ENCODE measurements at regions not wholly inside any gene's neighbourhood (a gene's known extent, or its start where the extent isn't known, plus 50 kb on each side); places are given as distances from the start of the nearest gene placed in this dataset.

- H3K4me1 ChIP-seq = peaks cover 0 to 2% of the 10 kb centered on the region in 2 donors
- DNase-seq (ENCODE audit: low spot score in 2 of 2) = no peak
- H3K27me3 ChIP-seq = no peaks in the 10 kb centered on the region
- no peak overlapping the region for H3K4me3 ChIP-seq
- TF ChIP-seq, protein P1, sequence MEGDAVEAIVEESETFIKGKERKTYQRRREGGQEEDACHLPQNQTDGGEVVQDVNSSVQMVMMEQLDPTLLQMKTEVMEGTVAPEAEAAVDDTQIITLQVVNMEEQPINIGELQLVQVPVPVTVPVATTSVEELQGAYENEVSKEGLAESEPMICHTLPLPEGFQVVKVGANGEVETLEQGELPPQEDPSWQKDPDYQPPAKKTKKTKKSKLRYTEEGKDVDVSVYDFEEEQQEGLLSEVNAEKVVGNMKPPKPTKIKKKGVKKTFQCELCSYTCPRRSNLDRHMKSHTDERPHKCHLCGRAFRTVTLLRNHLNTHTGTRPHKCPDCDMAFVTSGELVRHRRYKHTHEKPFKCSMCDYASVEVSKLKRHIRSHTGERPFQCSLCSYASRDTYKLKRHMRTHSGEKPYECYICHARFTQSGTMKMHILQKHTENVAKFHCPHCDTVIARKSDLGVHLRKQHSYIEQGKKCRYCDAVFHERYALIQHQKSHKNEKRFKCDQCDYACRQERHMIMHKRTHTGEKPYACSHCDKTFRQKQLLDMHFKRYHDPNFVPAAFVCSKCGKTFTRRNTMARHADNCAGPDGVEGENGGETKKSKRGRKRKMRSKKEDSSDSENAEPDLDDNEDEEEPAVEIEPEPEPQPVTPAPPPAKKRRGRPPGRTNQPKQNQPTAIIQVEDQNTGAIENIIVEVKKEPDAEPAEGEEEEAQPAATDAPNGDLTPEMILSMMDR (IDR thresholded peaks at IDR 0.05) = no peak
- H3K36me3 ChIP-seq = no peaks in the 10 kb centered on the region
- H3K9me3 ChIP-seq = no peaks in the 10 kb centered on the region
- H3K27ac ChIP-seq = no peak overlapping the region
- intact Hi-C loops (cut with DNase I) = no loop called here
Measured at GRCh38 chr2:182577816-182578215, 138.2 kb upstream of the DNAJC10 start.

DNA sequence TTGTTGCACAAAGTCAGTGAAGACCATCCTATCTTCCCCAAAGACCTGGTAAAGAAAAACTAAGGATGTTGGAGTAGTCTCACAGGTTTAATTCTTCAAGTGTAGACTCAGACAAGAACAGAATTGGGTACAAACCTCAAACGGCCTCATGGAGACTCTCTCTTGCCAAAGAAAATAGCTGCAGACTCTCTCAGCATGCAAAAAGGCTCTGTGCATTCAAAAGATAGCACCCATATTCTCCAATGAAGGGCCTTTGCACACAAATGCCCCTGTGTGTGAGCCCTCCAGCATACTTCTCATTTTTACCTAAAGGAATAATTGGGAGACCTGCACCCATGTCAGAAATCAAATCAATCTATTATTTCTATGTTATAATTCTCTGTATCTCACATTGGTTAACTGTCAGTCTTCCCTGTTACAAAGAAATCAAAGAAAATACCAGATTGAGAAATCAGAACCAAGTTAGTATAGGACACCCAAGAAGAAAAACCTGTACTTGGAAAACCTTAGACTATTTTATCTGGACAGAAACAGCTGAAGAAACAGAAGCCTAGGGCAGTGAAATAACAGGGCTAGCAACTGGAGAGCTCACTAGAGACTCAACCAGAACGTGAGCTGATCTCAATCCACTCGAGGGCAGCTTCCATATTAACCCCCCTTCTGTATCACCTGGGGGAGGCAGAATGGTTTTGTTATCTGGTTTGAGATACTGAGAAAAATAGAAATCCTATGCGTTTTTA is 134.7 kb upstream of the DNAJC10 start:
- no peaks in the 10 kb centered on the region for H3K9me3 ChIP-seq
- H3K36me3 ChIP-seq = no peaks in the 10 kb centered on the region
- no peak for DNase-seq (ENCODE audit: low spot score in 2 of 2)
- intact Hi-C loops (cut with DNase I) = no loop called here
- no peak overlapping the region for H3K27ac ChIP-seq
- TF ChIP-seq, protein P1 (IDR thresholded peaks at IDR 0.05) = no peak
- peaks cover 0 to 2% of the 10 kb centered on the region in 2 donors for H3K4me1 ChIP-seq
- no peaks in the 10 kb centered on the region for H3K27me3 ChIP-seq
- no peak overlapping the region for H3K4me3 ChIP-seq

DNA sequence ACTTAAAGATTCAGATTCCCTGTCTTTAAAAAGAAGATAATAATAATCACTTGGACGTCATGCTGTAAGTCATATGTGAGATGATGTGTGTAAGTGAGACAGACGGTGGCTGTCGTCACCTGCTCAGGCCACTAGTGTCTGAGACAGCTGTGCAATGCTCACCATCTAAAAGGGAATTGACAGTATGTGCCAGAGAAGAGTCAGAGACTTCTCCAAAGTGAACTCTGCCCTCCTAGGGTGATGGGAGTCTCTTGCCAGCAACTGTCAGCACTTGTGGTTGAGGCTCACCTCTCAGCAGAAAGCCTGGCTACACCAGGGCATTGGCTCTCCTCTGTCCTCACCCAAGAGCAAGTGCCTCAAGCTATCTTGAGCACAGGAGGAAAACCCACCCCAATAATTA is 131.6 kb upstream of the DNAJC10 start:
- H3K27ac ChIP-seq = no peak overlapping the region
- H3K27me3 ChIP-seq = no peaks in the 10 kb centered on the region
- peaks cover 0 to 2% of the 10 kb centered on the region in 2 donors for H3K4me1 ChIP-seq
- TF ChIP-seq, protein P1 (IDR thresholded peaks at IDR 0.05) = no peak
- no peaks in the 10 kb centered on the region for H3K9me3 ChIP-seq
- intact Hi-C loops (cut with DNase I) = no loop called here
- no peak for DNase-seq (ENCODE audit: low spot score in 2 of 2)
- no peaks in the 10 kb centered on the region for H3K36me3 ChIP-seq
- no peak overlapping the region for H3K4me3 ChIP-seq

DNA sequence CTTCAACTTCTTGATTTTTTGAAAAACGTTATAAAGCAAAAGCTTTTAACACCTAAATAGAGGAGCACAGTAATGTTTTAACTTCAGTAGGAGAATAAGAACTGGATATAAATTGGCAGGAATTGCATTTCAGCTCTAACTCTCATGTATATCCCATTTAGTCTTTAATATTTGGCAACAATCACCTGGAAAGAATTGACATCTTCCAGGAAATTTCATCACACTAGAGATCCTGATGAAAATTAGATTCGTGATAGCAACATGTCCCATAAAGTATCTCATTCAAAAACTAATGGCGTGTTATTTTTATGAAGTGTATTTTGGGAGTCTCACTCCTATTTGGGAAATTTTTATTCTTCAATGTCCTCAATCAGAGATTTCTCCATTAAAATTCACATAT is 131.1 kb upstream of the DNAJC10 start:
- H3K4me1 ChIP-seq = peaks cover 0 to 2% of the 10 kb centered on the region in 2 donors
- no peak overlapping the region for H3K27ac ChIP-seq
- intact Hi-C loops (cut with DNase I) = no loop called here
- TF ChIP-seq, protein P1 (IDR thresholded peaks at IDR 0.05) = no peak
- no peaks in the 10 kb centered on the region for H3K36me3 ChIP-seq
- no peak for DNase-seq (ENCODE audit: low spot score in 2 of 2)
- H3K4me3 ChIP-seq = no peak overlapping the region
- H3K27me3 ChIP-seq = no peaks in the 10 kb centered on the region
- no peaks in the 10 kb centered on the region for H3K9me3 ChIP-seq

GRCh38 chr2:182585430-182585829 is 130.6 kb upstream of the DNAJC10 start:
- TF ChIP-seq, protein P1 (IDR thresholded peaks at IDR 0.05) = no peak
- DNase-seq (ENCODE audit: low spot score in 2 of 2) = no peak
- intact Hi-C loops (cut with DNase I) = no loop called here

More at GRCh38 chr2:182585430-182585829, 130.6 kb upstream of the DNAJC10 start:
- H3K36me3 ChIP-seq = no peaks in the 10 kb centered on the region
- H3K27me3 ChIP-seq = no peaks in the 10 kb centered on the region
- peaks cover 0 to 2% of the 10 kb centered on the region in 2 donors for H3K4me1 ChIP-seq
- H3K4me3 ChIP-seq = no peak overlapping the region
- H3K9me3 ChIP-seq = no peaks in the 10 kb centered on the region
- no peak overlapping the region for H3K27ac ChIP-seq

All from ascending aorta (tissue), 2 donors.